ENCODE measurements at regions not wholly inside any gene's neighbourhood (a gene's known extent, or its start where the extent isn't known, plus 50 kb on each side); places are given as distances from the start of the nearest gene placed in this dataset.

DNA sequence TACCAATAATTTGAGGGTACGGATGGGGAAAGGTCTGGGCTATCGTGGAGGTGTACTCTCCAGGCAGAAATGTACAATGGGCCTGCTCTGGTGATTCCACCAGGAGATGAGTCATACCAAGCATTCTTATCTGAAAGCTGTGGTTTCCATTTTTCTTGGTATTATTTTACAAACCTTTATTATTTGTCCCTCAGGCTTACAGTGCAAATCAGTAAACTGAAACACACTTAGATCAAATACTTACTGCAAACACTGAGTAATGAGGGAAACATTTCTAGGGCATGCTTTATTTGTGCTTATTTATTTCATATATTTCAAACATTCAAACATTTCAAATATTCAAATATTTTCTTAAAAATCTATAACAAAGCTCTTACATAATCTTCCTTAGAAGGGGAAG is 319.8 kb downstream of the RND3 start:
- H3K79me2 ChIP-seq (ENCODE audit: low read length), result no peaks in the 10 kb centered on the region
- ChIA-PET CTCF (no interaction called here), POLR2A (ENCODE audit: unreplicated experiment) (interaction anchor here (0.6 to 1.1 kb wide), 3 partner anchors 269 to 573 kb away, joined by 3 to 9 read pairs (median 4); no protein-coding TSS in a partner anchor)
- H3K27ac ChIP-seq (ENCODE audit: low read length), result peak overlapping the region; percentile 96
- H3K9me2 ChIP-seq (replicated peaks; ENCODE audit: low read length), result no peaks in the 10 kb centered on the region
- no peaks in the 10 kb centered on the region for H3K9me3 ChIP-seq (ENCODE audit: low read length)
- H4K20me1 ChIP-seq (ENCODE audit: low read length), result no peaks in the 10 kb centered on the region
- H3K36me3 ChIP-seq (ENCODE audit: low read depth, low read length), result no peaks in the 10 kb centered on the region
- H3K4me2 ChIP-seq (ENCODE audit: low read length), result peak overlapping the region; percentile 75
- peaks cover 52% of the 10 kb centered on the region for H3K4me1 ChIP-seq (ENCODE audit: insufficient read depth, low read length)
- intact Hi-C loops (cut with micrococcal nuclease), result loop anchor here (1.0 to 10.0 kb wide), 7 partner anchors 35 to 570 kb away; no protein-coding TSS in a partner anchor
- H3F3A ChIP-seq (ENCODE audit: low read length, unreplicated experiment), result peaks cover 17% of the 10 kb centered on the region
- ATAC-seq, result peak; percentile 71
- BruUV-seq (replicated peaks), result no TSS peak
- H3K9ac ChIP-seq (ENCODE audit: low read length), result peak overlapping the region; percentile 73
- H3K4me3 ChIP-seq (ENCODE audit: low read length), result no peak overlapping the region; the same call in 1 of the 2 replicates
- no peak overlapping the region for H2AFZ ChIP-seq (ENCODE audit: low read length)
- DNase-seq, result peak; percentile 95
- TF ChIP-seq EZH2 (IDR thresholded peaks at IDR 0.05; ENCODE audit: low read length, unreplicated experiment) (no peak), EZH2phosphoT487 (IDR thresholded peaks at IDR 0.05; ENCODE audit: borderline replicate concordance, low read length) (no peak)
- TF ChIP-seq, protein P1, sequence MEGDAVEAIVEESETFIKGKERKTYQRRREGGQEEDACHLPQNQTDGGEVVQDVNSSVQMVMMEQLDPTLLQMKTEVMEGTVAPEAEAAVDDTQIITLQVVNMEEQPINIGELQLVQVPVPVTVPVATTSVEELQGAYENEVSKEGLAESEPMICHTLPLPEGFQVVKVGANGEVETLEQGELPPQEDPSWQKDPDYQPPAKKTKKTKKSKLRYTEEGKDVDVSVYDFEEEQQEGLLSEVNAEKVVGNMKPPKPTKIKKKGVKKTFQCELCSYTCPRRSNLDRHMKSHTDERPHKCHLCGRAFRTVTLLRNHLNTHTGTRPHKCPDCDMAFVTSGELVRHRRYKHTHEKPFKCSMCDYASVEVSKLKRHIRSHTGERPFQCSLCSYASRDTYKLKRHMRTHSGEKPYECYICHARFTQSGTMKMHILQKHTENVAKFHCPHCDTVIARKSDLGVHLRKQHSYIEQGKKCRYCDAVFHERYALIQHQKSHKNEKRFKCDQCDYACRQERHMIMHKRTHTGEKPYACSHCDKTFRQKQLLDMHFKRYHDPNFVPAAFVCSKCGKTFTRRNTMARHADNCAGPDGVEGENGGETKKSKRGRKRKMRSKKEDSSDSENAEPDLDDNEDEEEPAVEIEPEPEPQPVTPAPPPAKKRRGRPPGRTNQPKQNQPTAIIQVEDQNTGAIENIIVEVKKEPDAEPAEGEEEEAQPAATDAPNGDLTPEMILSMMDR (conservative IDR thresholded peaks at IDR 0.05; ENCODE audit: low read depth, low read length), result no peak
- no peaks in the 10 kb centered on the region for H3K27me3 ChIP-seq (ENCODE audit: low read length)

DNA sequence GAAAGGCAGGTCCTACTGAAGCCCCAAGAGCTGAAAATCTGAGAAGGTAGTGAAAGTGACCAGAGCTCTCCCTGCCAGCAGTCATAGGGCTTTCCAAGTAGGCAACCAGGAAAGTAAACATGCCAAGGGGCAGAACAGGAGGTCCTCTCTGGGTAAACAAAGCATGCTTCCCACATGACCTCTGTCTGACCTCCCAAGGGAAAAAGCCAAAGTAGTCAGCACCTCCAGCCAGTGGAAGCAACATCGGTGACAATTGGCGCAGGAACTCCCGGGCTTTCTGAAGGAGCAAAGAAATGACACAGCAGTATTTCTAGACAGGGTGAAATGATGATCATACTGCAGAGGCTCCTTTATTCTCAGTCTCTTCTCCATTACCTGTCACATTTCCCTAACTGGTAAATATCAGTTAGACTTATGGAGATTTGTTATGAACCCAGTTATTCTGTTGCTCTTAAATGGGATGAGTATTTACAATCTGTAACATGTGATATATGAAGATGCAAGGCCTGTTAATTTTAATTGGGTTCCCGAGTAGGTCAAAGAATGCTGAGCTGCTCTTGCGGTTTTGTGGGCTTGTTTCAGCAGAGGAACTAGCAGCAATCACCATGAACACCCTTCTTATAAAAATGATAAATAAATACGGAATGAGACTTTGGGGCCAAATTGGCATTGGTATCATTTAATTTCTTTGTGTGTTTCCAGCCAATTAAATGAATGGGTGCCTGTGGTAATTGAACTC is 321.0 kb downstream of the RND3 start:
- CTCF ChIA-PET, result interaction anchor here (1.0 kb wide), 1 partner anchor 25 kb away, joined by 4 read pairs; no protein-coding TSS in a partner anchor
- TSS peak; percentile 70 for BruUV-seq (replicated peaks)

More for the DNA sequence above, 321.0 kb downstream of the RND3 start:
- POLR2A ChIA-PET (ENCODE audit: unreplicated experiment), result interaction anchor here (0.6 to 1.1 kb wide), 5 partner anchors 11 to 398 kb away, joined by 3 to 9 read pairs (median 3); no protein-coding TSS in a partner anchor
- Histone ChIP-seq H4K20me1 (ENCODE audit: low read length) (no peaks in the 10 kb centered on the region), H2AFZ (ENCODE audit: low read length) (peak overlapping the region; percentile 40), H3K4me2 (ENCODE audit: low read length) (peak overlapping the region; percentile 75), H3K9me2 (replicated peaks; ENCODE audit: low read length) (no peaks in the 10 kb centered on the region), H3K27ac (ENCODE audit: low read length) (peak overlapping the region; percentile 96), H3K4me1 (ENCODE audit: insufficient read depth, low read length) (peaks cover 52% of the 10 kb centered on the region), H3F3A (ENCODE audit: low read length, unreplicated experiment) (peaks cover 17% of the 10 kb centered on the region), H3K79me2 (ENCODE audit: low read length) (no peaks in the 10 kb centered on the region), H3K9ac (ENCODE audit: low read length) (peak overlapping the region; percentile 73), H3K27me3 (ENCODE audit: low read length) (no peaks in the 10 kb centered on the region), H3K4me3 (ENCODE audit: low read length) (peak overlapping the region; percentile 19; the same call in 1 of the 2 replicates), H3K36me3 (ENCODE audit: low read depth, low read length) (no peaks in the 10 kb centered on the region), H3K9me3 (ENCODE audit: low read length) (no peaks in the 10 kb centered on the region)
- intact Hi-C loops (cut with micrococcal nuclease), result loop anchor here (1.0 to 10.0 kb wide), 9 partner anchors 24 to 569 kb away; no protein-coding TSS in a partner anchor
- DNase-seq (peak; percentile 90), ATAC-seq (peak; percentile 57)
- no peak for TF ChIP-seq EZH2phosphoT487 (IDR thresholded peaks at IDR 0.05; ENCODE audit: borderline replicate concordance, low read length)
- no peak for TF ChIP-seq EZH2 (IDR thresholded peaks at IDR 0.05; ENCODE audit: low read length, unreplicated experiment)
- TF ChIP-seq, protein P1 (conservative IDR thresholded peaks at IDR 0.05; ENCODE audit: low read depth, low read length), result no peak

All from PC-3 (cell line).